PC-3 (cell line): ENCODE measurements at regions not wholly inside any gene's neighbourhood (a gene's known extent, or its start where the extent isn't known, plus 50 kb on each side); places are given as distances from the start of the nearest gene placed in this dataset.

ENCODE experiments used
- ATAC-seq: fragments of 200-7000 bp; cut with Tn5 transposase; 2 replicates; pipeline ENCODE4 v1.9.1; 2020; ENCODE audit warnings: mild to moderate bottlenecking, moderate library complexity
- BruUV-seq: library from RNA; stranded (reverse); fragments of 400-500 nt; replicated peaks from 2 replicates; lab custom pipeline; 2021; lab: Mats Ljungman, UMichigan
- CTCF ChIA-PET: fragments of 300-600 bp; sonication (Branson Sonifier 250); formaldehyde crosslinking; loops from one replicate; lab custom pipeline; 2022; ENCODE audit warnings: antibody characterized with exemption; lab: Charles Lee
- POLR2A ChIA-PET: fragments of 300-600 bp; sonication (Branson Sonifier 250); formaldehyde crosslinking; loops from one replicate; lab custom pipeline; 2022; ENCODE audit warnings: antibody characterized with exemption; ENCODE audit not compliant: unreplicated experiment; lab: Charles Lee
- DNase-seq: peaks from one replicate; pipeline ENCODE4 v3.0.0-alpha.2; 2015
- H2AFZ ChIP-seq: fragments of 300-600 bp; sonication (generic); 2 replicates; pipeline ENCODE4 v1.6.0; 2016; ENCODE audit warnings: antibody characterized with exemption, low read length
- H3F3A ChIP-seq: fragments of 300-600 bp; sonication (generic); one replicate; pipeline ENCODE4 v1.6.0; 2017; ENCODE audit warnings: antibody characterized with exemption, low read length, control low read depth, mild to moderate bottlenecking; ENCODE audit not compliant: unreplicated experiment
- H3K27ac ChIP-seq: fragments of 300-600 bp; sonication (generic); 2 replicates; pipeline ENCODE4 v1.5.1; 2016; ENCODE audit warnings: mild to moderate bottlenecking, low read length
- H3K27me3 ChIP-seq: fragments of 300-600 bp; sonication (generic); 2 replicates; pipeline ENCODE4 v1.6.1; 2016; ENCODE audit warnings: low read length, mixed read lengths
- H3K36me3 ChIP-seq: fragments of 300-600 bp; sonication (generic); 2 replicates; pipeline ENCODE4 v1.6.1; 2016; ENCODE audit warnings: low read depth, mixed run types, low read length, mixed read lengths
- H3K4me1 ChIP-seq: fragments of 300-600 bp; sonication (generic); 2 replicates; pipeline ENCODE4 v1.5.1; 2016; ENCODE audit warnings: low read length; ENCODE audit not compliant: insufficient read depth
- H3K4me2 ChIP-seq: fragments of 300-600 bp; sonication (generic); 2 replicates; pipeline ENCODE4 v1.6.0; 2016; ENCODE audit warnings: low read length
- H3K4me3 ChIP-seq: fragments of 300-600 bp; sonication (generic); 2 replicates; pipeline ENCODE4 v1.5.1; 2016; ENCODE audit warnings: mild to moderate bottlenecking, low read length, mixed read lengths
- H3K79me2 ChIP-seq: fragments of 300-600 bp; sonication (generic); 2 replicates; pipeline ENCODE4 v1.6.1; 2017; ENCODE audit warnings: low read length, mixed read lengths
- H3K9ac ChIP-seq: fragments of 300-600 bp; sonication (generic); 2 replicates; pipeline ENCODE4 v1.6.0; 2016; ENCODE audit warnings: mild to moderate bottlenecking, low read length
- H3K9me2 ChIP-seq: fragments of 300-600 bp; sonication (generic); replicated peaks from 2 replicates; pipeline ENCODE4 v1.6.1; 2016; ENCODE audit warnings: mixed run types, low read length, mixed read lengths
- H3K9me3 ChIP-seq: fragments of 300-600 bp; sonication (generic); 2 replicates; pipeline ENCODE4 v1.6.1; 2016; ENCODE audit warnings: low read length, mixed read lengths
- H4K20me1 ChIP-seq: fragments of 300-600 bp; sonication (generic); 2 replicates; pipeline ENCODE4 v1.6.1; 2016; ENCODE audit warnings: low read length, mixed read lengths
- CTCF ChIP-seq: fragments of 300-600 bp; sonication (generic); conservative IDR thresholded peaks from 2 replicates; pipeline ENCODE4 v1.5.1; 2017; ENCODE audit warnings: antibody characterized with exemption, low read depth, mild to moderate bottlenecking, low read length
- EZH2 ChIP-seq: fragments of 300-600 bp; sonication (generic); IDR thresholded peaks from one replicate; pipeline ENCODE4 v1.6.1; 2017; ENCODE audit warnings: antibody characterized with exemption, mild to moderate bottlenecking, low read length; ENCODE audit not compliant: unreplicated experiment
- EZH2phosphoT487 ChIP-seq: fragments of 300-600 bp; sonication (generic); IDR thresholded peaks from 2 replicates; pipeline ENCODE4 v1.6.1; 2018; ENCODE audit warnings: mild to moderate bottlenecking, antibody characterized with exemption, low read length, borderline replicate concordance
- intact Hi-C: fragments of 100-400 bp; cut with micrococcal nuclease; formaldehyde crosslinking; loops from 2 replicates; pipeline ENCODE4 v1.9.0; 2023

GRCh38 chr4:180860089-180860720 lies 1383.0 kb upstream of the TENM3 start:
- POLR2A ChIA-PET, result no interaction called here
- ATAC-seq (no peak), DNase-seq (no peak)
- no peak overlapping the region for H3K27ac ChIP-seq
- no TSS peak for BruUV-seq
- no peak overlapping the region for H3K4me2 ChIP-seq
- no peak overlapping the region for H3K9ac ChIP-seq
- CTCF ChIA-PET, result no interaction called here
- H2AFZ ChIP-seq, result no peak overlapping the region
- no peaks in the 10 kb centered on the region for H4K20me1 ChIP-seq
- intact Hi-C loops, result no loop called here
- H3K27me3 ChIP-seq, result peaks cover 3% of the 10 kb centered on the region; the same call in 1 of the 2 replicates
- TF ChIP-seq EZH2 (no peak), EZH2phosphoT487 (no peak), CTCF (no peak)
- no peaks in the 10 kb centered on the region for H3K79me2 ChIP-seq
- no peaks in the 10 kb centered on the region for H3K4me1 ChIP-seq
- H3F3A ChIP-seq, result no peaks in the 10 kb centered on the region
- H3K36me3 ChIP-seq, result no peaks in the 10 kb centered on the region
- H3K9me2 ChIP-seq, result no peaks in the 10 kb centered on the region
- H3K9me3 ChIP-seq, result no peaks in the 10 kb centered on the region
- H3K4me3 ChIP-seq, result no peak overlapping the region

GRCh38 chr4:180861651-180862050 lies 1381.6 kb upstream of the TENM3 start:
- Histone ChIP-seq H3K9ac (no peak overlapping the region), H3K4me1 (no peaks in the 10 kb centered on the region), H3K4me3 (no peak overlapping the region), H3K36me3 (no peaks in the 10 kb centered on the region), H4K20me1 (no peaks in the 10 kb centered on the region), H3K27ac (no peak overlapping the region), H3K27me3 (peaks cover 3% of the 10 kb centered on the region; the same call in 1 of the 2 replicates), H3F3A (no peaks in the 10 kb centered on the region), H3K9me2 (no peaks in the 10 kb centered on the region), H2AFZ (no peak overlapping the region), H3K4me2 (no peak overlapping the region), H3K9me3 (no peaks in the 10 kb centered on the region), H3K79me2 (no peaks in the 10 kb centered on the region)
- BruUV-seq, result no TSS peak
- intact Hi-C loops, result no loop called here
- DNase-seq (no peak), ATAC-seq (no peak)
- POLR2A ChIA-PET, result no interaction called here
- CTCF ChIA-PET, result no interaction called here
- no peak for TF ChIP-seq EZH2phosphoT487
- TF ChIP-seq EZH2, result no peak
- TF ChIP-seq CTCF, result no peak

- H3K4me2 ChIP-seq, result no peak overlapping the region
Observed at GRCh38 chr4:180866933-180867643, 1376.1 kb upstream of the TENM3 start.

More at GRCh38 chr4:180866933-180867643, 1376.1 kb upstream of the TENM3 start:
- Histone ChIP-seq H4K20me1 (no peaks in the 10 kb centered on the region), H3K4me1 (no peaks in the 10 kb centered on the region), H3K79me2 (no peaks in the 10 kb centered on the region), H3K4me3 (no peak overlapping the region), H3K27me3 (no peaks in the 10 kb centered on the region), H2AFZ (no peak overlapping the region), H3K27ac (no peak overlapping the region), H3K9me2 (no peaks in the 10 kb centered on the region), H3K9me3 (no peaks in the 10 kb centered on the region), H3F3A (no peaks in the 10 kb centered on the region), H3K9ac (no peak overlapping the region), H3K36me3 (no peaks in the 10 kb centered on the region)
- no peak for ATAC-seq
- CTCF ChIA-PET, result no interaction called here
- POLR2A ChIA-PET, result no interaction called here
- DNase-seq, result no peak
- intact Hi-C loops, result no loop called here
- TF ChIP-seq CTCF (no peak), EZH2 (no peak), EZH2phosphoT487 (no peak)
- no TSS peak for BruUV-seq
